Skeletal muscle tissue (tissue), 3 donors: ENCODE measurements at regions not wholly inside any gene's neighbourhood (a gene's known extent, or its start where the extent isn't known, plus 50 kb on each side); places are given as distances from the start of the nearest gene placed in this dataset.

Experiments
- H3K27ac ChIP-seq: one replicate; pipeline ENCODE4 v1.7.0; 2013; ENCODE audit warnings: mild to moderate bottlenecking, low read depth, low read length, inconsistent platforms
- H3K27me3 ChIP-seq, 3 donors: one replicate each; pipeline ENCODE4 v1.7.0; 2013; ENCODE audit warnings: low read length in 3 of 3; ENCODE audit not compliant: control insufficient read depth in 3 of 3, insufficient read depth in 3 of 3
- H3K36me3 ChIP-seq, 3 donors: one replicate each; pipeline ENCODE4 v1.7.0; 2013; ENCODE audit warnings: low read length in 3 of 3; ENCODE audit not compliant: control insufficient read depth in 3 of 3, insufficient read depth in 3 of 3
- H3K4me1 ChIP-seq, 3 donors: one replicate each; pipeline ENCODE4 v1.7.0; 2013; ENCODE audit warnings: low read length in 3 of 3, mild to moderate bottlenecking in 3 of 3; ENCODE audit not compliant: control insufficient read depth in 3 of 3, insufficient read depth in 3 of 3
- H3K4me3 ChIP-seq, 3 donors: one replicate each; pipeline ENCODE4 v1.7.0; 2013; ENCODE audit warnings: low read length in 3 of 3
- H3K9ac ChIP-seq, 3 donors: one replicate each; pipeline ENCODE4 v1.7.0; 2013; ENCODE audit warnings: low read length in 3 of 3, mild to moderate bottlenecking in 3 of 3, moderate library complexity in 2 of 3, low read depth in 1 of 3
- H3K9me3 ChIP-seq, 3 donors: one replicate each; pipeline ENCODE4 v1.7.0; 2013; ENCODE audit warnings: low read length in 3 of 3; ENCODE audit not compliant: control insufficient read depth in 3 of 3
- donor health status: Osteomylitis.

- no peaks in the 10 kb centered on the region for H3K27me3 ChIP-seq
- H3K4me3 ChIP-seq: no peak overlapping the region
- no peaks in the 10 kb centered on the region for H3K4me1 ChIP-seq
- H3K36me3 ChIP-seq: no peaks in the 10 kb centered on the region
- H3K27ac ChIP-seq: no peak overlapping the region
- H3K9me3 ChIP-seq: no peaks in the 10 kb centered on the region
- H3K9ac ChIP-seq: no peak overlapping the region
These were observed 708.8 kb upstream of the MAN1A1 start for GRCh38 chr6:120058410-120058809.

GRCh38 chr6:120056085-120056484 lies 706.5 kb upstream of the MAN1A1 start:
- Histone ChIP-seq H3K4me1 (no peaks in the 10 kb centered on the region), H3K9me3 (no peaks in the 10 kb centered on the region), H3K36me3 (no peaks in the 10 kb centered on the region), H3K9ac (no peak overlapping the region), H3K27ac (no peak overlapping the region), H3K4me3 (no peak overlapping the region), H3K27me3 (no peaks in the 10 kb centered on the region)

DNA sequence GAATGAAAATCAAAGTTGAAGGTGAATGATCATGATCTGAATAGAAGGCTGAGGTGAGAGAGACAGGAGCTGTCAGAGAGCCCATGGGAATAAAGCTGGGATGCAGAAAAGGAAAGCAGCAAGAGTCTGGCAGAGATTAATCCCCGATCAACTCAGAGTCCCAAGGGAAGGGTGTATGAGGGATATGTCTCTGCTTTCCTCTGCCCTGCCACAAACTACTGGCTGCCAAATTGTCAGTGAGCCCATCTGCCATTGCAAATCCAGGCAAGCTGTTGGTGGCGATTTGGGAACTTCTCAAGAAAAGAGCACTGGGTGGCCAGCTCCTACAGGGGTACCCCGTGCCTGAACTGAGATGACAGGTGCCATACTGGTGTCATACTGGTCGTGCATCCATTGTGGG lies 705.5 kb upstream of the MAN1A1 start:
- no peaks in the 10 kb centered on the region for H3K27me3 ChIP-seq
- no peak overlapping the region for H3K9ac ChIP-seq
- H3K27ac ChIP-seq: no peak overlapping the region
- H3K4me3 ChIP-seq: no peak overlapping the region
- H3K36me3 ChIP-seq: no peaks in the 10 kb centered on the region
- no peaks in the 10 kb centered on the region for H3K9me3 ChIP-seq
- H3K4me1 ChIP-seq: no peaks in the 10 kb centered on the region

- no peak overlapping the region for H3K9ac ChIP-seq
- no peak overlapping the region for H3K4me3 ChIP-seq
- H3K4me1 ChIP-seq: no peaks in the 10 kb centered on the region
- no peak overlapping the region for H3K27ac ChIP-seq
- H3K9me3 ChIP-seq: no peaks in the 10 kb centered on the region
- no peaks in the 10 kb centered on the region for H3K36me3 ChIP-seq
- no peaks in the 10 kb centered on the region for H3K27me3 ChIP-seq
These were observed 690.1 kb upstream of the MAN1A1 start for GRCh38 chr6:120039664-120040063.

DNA sequence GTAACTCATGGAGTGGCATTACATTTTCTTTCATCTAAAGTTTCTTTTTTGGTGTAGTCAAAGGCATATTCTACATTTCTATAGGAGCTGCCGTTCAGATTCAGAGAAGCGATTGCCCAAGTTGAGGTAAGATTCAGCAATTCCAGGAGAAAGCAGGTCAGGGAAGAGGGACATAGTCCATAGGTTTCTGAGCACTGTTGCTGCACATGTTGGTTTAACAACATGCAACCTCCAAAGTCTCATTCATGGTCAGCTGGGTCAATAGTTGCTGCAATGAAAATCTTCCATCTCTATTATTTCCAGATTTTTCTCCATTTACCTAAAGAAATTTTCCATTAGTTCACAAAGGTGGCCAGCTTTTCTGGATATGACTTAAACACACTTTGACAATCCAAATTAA lies 682.3 kb upstream of the MAN1A1 start:
- Histone ChIP-seq H3K9me3 (no peaks in the 10 kb centered on the region), H3K4me3 (no peak overlapping the region), H3K27ac (no peak overlapping the region), H3K27me3 (no peaks in the 10 kb centered on the region), H3K9ac (no peak overlapping the region), H3K4me1 (no peaks in the 10 kb centered on the region), H3K36me3 (no peaks in the 10 kb centered on the region)

- no peak overlapping the region for H3K4me3 ChIP-seq
- H3K9me3 ChIP-seq: no peaks in the 10 kb centered on the region
- no peaks in the 10 kb centered on the region for H3K36me3 ChIP-seq
- H3K4me1 ChIP-seq: no peaks in the 10 kb centered on the region
- no peaks in the 10 kb centered on the region for H3K27me3 ChIP-seq
- no peak overlapping the region for H3K9ac ChIP-seq
- H3K27ac ChIP-seq: no peak overlapping the region
These were observed 677.2 kb upstream of the MAN1A1 start for GRCh38 chr6:120026791-120027190.

DNA sequence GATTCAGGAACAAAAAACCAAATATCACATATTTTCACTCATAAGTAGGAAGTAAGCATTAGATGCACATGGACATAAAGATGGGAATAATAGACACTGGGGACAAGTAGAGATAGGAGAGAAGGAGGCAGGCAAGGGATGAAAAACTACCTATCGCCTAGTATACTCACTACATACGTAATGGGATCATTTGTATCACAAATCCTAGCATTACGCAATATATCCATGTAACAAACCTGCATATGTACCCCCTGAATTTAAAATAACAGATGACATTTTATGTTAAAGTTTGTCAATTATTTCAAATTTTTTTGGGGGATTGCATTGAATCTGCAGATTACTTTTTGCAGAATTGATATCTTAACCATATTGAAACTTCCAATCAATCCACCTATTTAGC lies 660.5 kb upstream of the MAN1A1 start:
- H3K36me3 ChIP-seq: no peaks in the 10 kb centered on the region
- H3K9me3 ChIP-seq: no peaks in the 10 kb centered on the region
- H3K9ac ChIP-seq: no peak overlapping the region
- no peak overlapping the region for H3K27ac ChIP-seq
- no peaks in the 10 kb centered on the region for H3K4me1 ChIP-seq
- H3K27me3 ChIP-seq: no peaks in the 10 kb centered on the region
- no peak overlapping the region for H3K4me3 ChIP-seq

GRCh38 chr6:120005292-120005976 lies 655.9 kb upstream of the MAN1A1 start:
- H3K36me3 ChIP-seq: no peaks in the 10 kb centered on the region
- no peak overlapping the region for H3K9ac ChIP-seq
- H3K4me3 ChIP-seq: no peak overlapping the region
- H3K27me3 ChIP-seq: no peaks in the 10 kb centered on the region
- no peak overlapping the region for H3K27ac ChIP-seq
- H3K9me3 ChIP-seq: no peaks in the 10 kb centered on the region
- no peaks in the 10 kb centered on the region for H3K4me1 ChIP-seq

GRCh38 chr6:119986934-119987549 lies 637.5 kb upstream of the MAN1A1 start:
- no peak overlapping the region for H3K27ac ChIP-seq
- H3K27me3 ChIP-seq: no peaks in the 10 kb centered on the region
- no peaks in the 10 kb centered on the region for H3K36me3 ChIP-seq

GRCh38 chr6:119985952-119986736 lies 636.6 kb upstream of the MAN1A1 start:
- no peaks in the 10 kb centered on the region for H3K36me3 ChIP-seq
- no peak overlapping the region for H3K9ac ChIP-seq
- no peaks in the 10 kb centered on the region for H3K4me1 ChIP-seq
- no peak overlapping the region for H3K27ac ChIP-seq
- H3K4me3 ChIP-seq: no peak overlapping the region
- H3K9me3 ChIP-seq: no peaks in the 10 kb centered on the region
- no peaks in the 10 kb centered on the region for H3K27me3 ChIP-seq

More at GRCh38 chr6:119986934-119987549, 637.5 kb upstream of the MAN1A1 start:
- no peaks in the 10 kb centered on the region for H3K9me3 ChIP-seq
- H3K4me1 ChIP-seq: no peaks in the 10 kb centered on the region
- H3K4me3 ChIP-seq: no peak overlapping the region
- no peak overlapping the region for H3K9ac ChIP-seq
